Right lobe of liver (tissue), 4 donors: ENCODE measurements at regions not wholly inside any gene's neighbourhood (a gene's known extent, or its start where the extent isn't known, plus 50 kb on each side); places are given as distances from the start of the nearest gene placed in this dataset.

Experiments used
- CTCF ChIP-seq, 4 donors: fragments of 200-600 bp in 3 of 4; fragments of 450-650 bp in 1 of 4; IDR thresholded peaks; one replicate each; pipeline versions ENCODE4 v1.5.1 to v1.8.0; 2016 to 2022; ENCODE audit warnings: antibody characterized with exemption in 4 of 4, mild to moderate bottlenecking in 2 of 4
- POLR2A ChIP-seq: fragments of 450-650 bp; IDR thresholded peaks from one replicate; pipeline ENCODE4 v1.6.1; 2017; ENCODE audit warnings: antibody characterized with exemption, mild to moderate bottlenecking
- donor health status: DM: no; HTN: no; CAD: no.
- donor health status: DM: no; HTN: no; CAD: no.
- donor health status: DM: no; HTN: yes; CAD: no.

- TF ChIP-seq CTCF (IDR thresholded peaks at IDR 0.05), result no peak
- TF ChIP-seq POLR2A, result no peak
These were observed 77.9 kb upstream of the ST6GAL2 start for GRCh38 chr2:106963893-106964292.
